ENCODE measurements at regions not wholly inside any gene's neighbourhood (a gene's known extent, or its start where the extent isn't known, plus 50 kb on each side); places are given as distances from the start of the nearest gene placed in this dataset.

DNA sequence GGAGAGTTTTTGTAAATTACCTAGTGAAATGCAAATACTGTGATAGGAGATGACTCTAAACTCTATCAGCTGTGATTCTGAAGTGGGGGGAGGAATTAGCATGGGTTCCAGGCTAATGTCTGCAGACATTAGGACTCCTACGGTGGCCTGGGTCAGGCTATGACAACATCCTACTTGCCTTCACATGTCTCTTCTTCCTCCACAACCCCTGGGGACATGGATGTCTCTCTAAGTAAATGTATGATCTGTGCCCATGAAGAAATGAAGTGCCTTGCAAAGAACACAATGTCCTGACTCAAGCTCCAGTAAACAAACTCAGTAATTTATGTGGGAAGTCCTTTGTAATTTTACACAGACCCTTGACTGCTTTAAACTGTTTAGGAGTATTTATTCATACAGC lies 165.8 kb upstream of the EEF1E1 start:
- TF ChIP-seq, protein P1, sequence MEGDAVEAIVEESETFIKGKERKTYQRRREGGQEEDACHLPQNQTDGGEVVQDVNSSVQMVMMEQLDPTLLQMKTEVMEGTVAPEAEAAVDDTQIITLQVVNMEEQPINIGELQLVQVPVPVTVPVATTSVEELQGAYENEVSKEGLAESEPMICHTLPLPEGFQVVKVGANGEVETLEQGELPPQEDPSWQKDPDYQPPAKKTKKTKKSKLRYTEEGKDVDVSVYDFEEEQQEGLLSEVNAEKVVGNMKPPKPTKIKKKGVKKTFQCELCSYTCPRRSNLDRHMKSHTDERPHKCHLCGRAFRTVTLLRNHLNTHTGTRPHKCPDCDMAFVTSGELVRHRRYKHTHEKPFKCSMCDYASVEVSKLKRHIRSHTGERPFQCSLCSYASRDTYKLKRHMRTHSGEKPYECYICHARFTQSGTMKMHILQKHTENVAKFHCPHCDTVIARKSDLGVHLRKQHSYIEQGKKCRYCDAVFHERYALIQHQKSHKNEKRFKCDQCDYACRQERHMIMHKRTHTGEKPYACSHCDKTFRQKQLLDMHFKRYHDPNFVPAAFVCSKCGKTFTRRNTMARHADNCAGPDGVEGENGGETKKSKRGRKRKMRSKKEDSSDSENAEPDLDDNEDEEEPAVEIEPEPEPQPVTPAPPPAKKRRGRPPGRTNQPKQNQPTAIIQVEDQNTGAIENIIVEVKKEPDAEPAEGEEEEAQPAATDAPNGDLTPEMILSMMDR (IDR thresholded peaks at IDR 0.05): no peak
- TF ChIP-seq POLR2A (IDR thresholded peaks at IDR 0.05): no peak

Measured in uterus (tissue), 2 donors.